Nephron progenitor cell (in vitro differentiated cells): ENCODE measurements at regions not wholly inside any gene's neighbourhood (a gene's known extent, or its start where the extent isn't known, plus 50 kb on each side); places are given as distances from the start of the nearest gene placed in this dataset.

Experiments
- DNase-seq: peaks from one replicate; pipeline ENCODE4 v3.0.0; 2021
- H3K27ac Mint-ChIP-seq: 2 replicates; pipeline ENCODE4 v1.8.0; 2021; ENCODE audit warnings: mild to moderate bottlenecking, moderate library complexity, mixed read lengths
- H3K27me3 Mint-ChIP-seq: 2 replicates; pipeline ENCODE4 v1.8.0; 2021; ENCODE audit warnings: mild to moderate bottlenecking, low read depth, mixed read lengths; ENCODE audit not compliant: poor library complexity
- H3K36me3 Mint-ChIP-seq: 2 replicates; pipeline ENCODE4 v1.8.0; 2021; ENCODE audit warnings: low read depth, mixed read lengths
- H3K4me1 Mint-ChIP-seq: 2 replicates; pipeline ENCODE4 v1.8.0; 2021; ENCODE audit warnings: mixed read lengths
- H3K4me3 Mint-ChIP-seq: 2 replicates; pipeline ENCODE4 v1.8.0; 2021; ENCODE audit warnings: mild to moderate bottlenecking, moderate library complexity, mixed read lengths
- H3K9me3 Mint-ChIP-seq: 2 replicates; pipeline ENCODE4 v1.8.0; 2021; ENCODE audit warnings: mild to moderate bottlenecking, moderate library complexity, mixed read lengths
- CTCF ChIP-seq: fragments of 200-600 bp; sonication (generic); IDR thresholded peaks from 2 replicates; pipeline ENCODE4 v1.5.0; 2021; ENCODE audit warnings: antibody characterized with exemption

- no peak for TF ChIP-seq CTCF
- Mint-ChIP-seq H3K27ac (peak overlapping the region; percentile 52), H3K4me1 (peaks cover 5% of the 10 kb centered on the region), H3K9me3 (peaks cover 22% of the 10 kb centered on the region), H3K4me3 (no peak overlapping the region), H3K27me3 (peaks cover 4% of the 10 kb centered on the region), H3K36me3 (peaks cover 5% of the 10 kb centered on the region)
- DNase-seq, result no peak
Observed at GRCh38 chr2:7795778-7796563, 878.8 kb downstream of the RNF144A start.

- Mint-ChIP-seq H3K27me3 (peaks cover 6% of the 10 kb centered on the region), H3K27ac (no peak overlapping the region), H3K36me3 (peaks cover 5% of the 10 kb centered on the region), H3K4me1 (peaks cover 5% of the 10 kb centered on the region), H3K4me3 (no peak overlapping the region), H3K9me3 (peaks cover 47% of the 10 kb centered on the region)
- DNase-seq, result no peak
- TF ChIP-seq CTCF, result no peak
Observed at GRCh38 chr2:7800031-7800430, 881.8 kb upstream of the ID2 start.

- Mint-ChIP-seq H3K36me3 (peaks cover 5% of the 10 kb centered on the region), H3K4me3 (no peak overlapping the region), H3K27ac (no peak overlapping the region), H3K9me3 (peaks cover 50% of the 10 kb centered on the region), H3K27me3 (peaks cover 6% of the 10 kb centered on the region), H3K4me1 (no peaks in the 10 kb centered on the region)
- DNase-seq, result no peak
- TF ChIP-seq CTCF, result no peak
Observed at GRCh38 chr2:7801212-7801611, 880.6 kb upstream of the ID2 start.

- H3K4me1 Mint-ChIP-seq, result no peaks in the 10 kb centered on the region
- peaks cover 6% of the 10 kb centered on the region for H3K27me3 Mint-ChIP-seq
- no peak for TF ChIP-seq CTCF
- no peak overlapping the region for H3K27ac Mint-ChIP-seq
- no peak for DNase-seq
- H3K36me3 Mint-ChIP-seq, result peaks cover 5% of the 10 kb centered on the region
- peaks cover 66% of the 10 kb centered on the region for H3K9me3 Mint-ChIP-seq
- H3K4me3 Mint-ChIP-seq, result no peak overlapping the region
Observed at GRCh38 chr2:7803515-7803914, 878.3 kb upstream of the ID2 start.

GRCh38 chr2:7809640-7810039, 872.2 kb upstream of the ID2 start:
- Mint-ChIP-seq H3K27ac (no peak overlapping the region), H3K4me3 (no peak overlapping the region), H3K4me1 (no peaks in the 10 kb centered on the region), H3K9me3 (peaks cover 22% of the 10 kb centered on the region), H3K36me3 (no peaks in the 10 kb centered on the region), H3K27me3 (peaks cover 2% of the 10 kb centered on the region)
- no peak for DNase-seq
- TF ChIP-seq CTCF, result no peak

GRCh38 chr2:7811073-7811472, 870.8 kb upstream of the ID2 start:
- peaks cover 21% of the 10 kb centered on the region for H3K9me3 Mint-ChIP-seq

More at GRCh38 chr2:7811073-7811472, 870.8 kb upstream of the ID2 start:
- Mint-ChIP-seq H3K27ac (no peak overlapping the region), H3K4me1 (peaks cover 4% of the 10 kb centered on the region), H3K36me3 (no peaks in the 10 kb centered on the region), H3K4me3 (no peak overlapping the region), H3K27me3 (peaks cover 3% of the 10 kb centered on the region)
- TF ChIP-seq CTCF, result no peak
- no peak for DNase-seq
